GM23338 (cell line): ENCODE measurements at regions not wholly inside any gene's neighbourhood (a gene's known extent, or its start where the extent isn't known, plus 50 kb on each side); places are given as distances from the start of the nearest gene placed in this dataset.

Experiments used
- ATAC-seq: fragments of 200-7000 bp; cut with Tn5 transposase; 3 replicates; pipeline ENCODE4 v1.9.1; 2020
- DNase-seq: peaks from one replicate; pipeline ENCODE4 v3.0.0-alpha.2; 2015; ENCODE audit warnings: low spot score
- H2AFZ ChIP-seq: fragments of 200-600 bp; sonication (generic); 2 replicates; pipeline ENCODE4 v1.8.0; 2016; ENCODE audit warnings: antibody characterized with exemption, mild to moderate bottlenecking, moderate library complexity
- H3F3A ChIP-seq: fragments of 200-600 bp; sonication (generic); replicated peaks from 2 replicates; pipeline ENCODE4 v1.8.0; 2017; ENCODE audit warnings: antibody characterized with exemption, mixed run types, low read depth
- H3K27ac ChIP-seq: fragments of 200-600 bp; sonication (generic); 2 replicates; pipeline ENCODE4 v1.6.1; 2016; ENCODE audit warnings: low read depth
- H3K27me3 ChIP-seq: fragments of 200-600 bp; sonication (generic); 2 replicates; pipeline ENCODE4 v1.8.0; 2016; ENCODE audit warnings: mild to moderate bottlenecking, mixed run types, moderate library complexity; ENCODE audit not compliant: insufficient read depth
- H3K36me3 ChIP-seq: fragments of 200-600 bp; sonication (generic); 2 replicates; pipeline ENCODE4 v1.8.0; 2016; ENCODE audit warnings: mild to moderate bottlenecking; ENCODE audit not compliant: insufficient read depth
- H3K4me1 ChIP-seq: fragments of 200-600 bp; sonication (generic); 2 replicates; pipeline ENCODE4 v1.8.0; 2016; ENCODE audit warnings: mild to moderate bottlenecking, moderate library complexity; ENCODE audit not compliant: insufficient read depth
- H3K4me2 ChIP-seq: fragments of 200-600 bp; sonication (generic); 2 replicates; pipeline ENCODE4 v1.7.1; 2017; ENCODE audit warnings: mixed run types
- H3K4me3 ChIP-seq: fragments of 200-600 bp; sonication (generic); 2 replicates; pipeline ENCODE4 v1.6.1; 2016; ENCODE audit warnings: mixed run types
- H3K79me2 ChIP-seq: fragments of 200-600 bp; sonication (generic); replicated peaks from 2 replicates; pipeline ENCODE4 v1.8.0; 2017; ENCODE audit warnings: mild to moderate bottlenecking; ENCODE audit not compliant: insufficient read depth
- H3K9me2 ChIP-seq: fragments of 200-600 bp; sonication (generic); 2 replicates; pipeline ENCODE4 v1.8.0; 2017; ENCODE audit not compliant: insufficient read depth
- H4K20me1 ChIP-seq: fragments of 200-600 bp; sonication (generic); replicated peaks from 2 replicates; pipeline ENCODE4 v1.8.0; 2017; ENCODE audit warnings: mild to moderate bottlenecking; ENCODE audit not compliant: insufficient read depth
- H3K27ac Mint-ChIP-seq: 2 replicates; pipeline ENCODE4 v1.8.0; 2020; ENCODE audit warnings: inconsistent platforms, mild to moderate bottlenecking, moderate library complexity, mixed read lengths
- H3K27me3 Mint-ChIP-seq: 3 replicates; pipeline ENCODE4 v1.8.0; 2022; ENCODE audit warnings: low read depth, mild to moderate bottlenecking, moderate library complexity, mixed read lengths, inconsistent platforms; ENCODE audit not compliant: insufficient read depth, poor library complexity
- H3K36me3 Mint-ChIP-seq: 3 replicates; pipeline ENCODE4 v1.8.0; 2021; ENCODE audit warnings: low read depth, mild to moderate bottlenecking, inconsistent platforms, moderate library complexity, mixed read lengths
- H3K4me1 Mint-ChIP-seq: 3 replicates; pipeline ENCODE4 v1.8.0; 2020; ENCODE audit warnings: mild to moderate bottlenecking, inconsistent platforms, mixed read lengths
- H3K4me3 Mint-ChIP-seq: 3 replicates; pipeline ENCODE4 v1.8.0; 2021; ENCODE audit warnings: moderate library complexity, mild to moderate bottlenecking, inconsistent platforms, mixed read lengths
- H3K9me3 Mint-ChIP-seq: 3 replicates; pipeline ENCODE4 v1.8.0; 2020; ENCODE audit warnings: moderate library complexity, mild to moderate bottlenecking, inconsistent platforms, mixed read lengths
- CTCF ChIP-seq, 2 experiments: fragments of 200-600 bp in 1 of 2; sonication (generic) in 1 of 2; conservative IDR thresholded peaks; 2 replicates each; pipeline versions ENCODE4 v1.5.1 to v1.6.1; 2016 to 2017; ENCODE audit warnings: antibody characterized with exemption in 2 of 2, low read depth in 2 of 2, mild to moderate bottlenecking in 2 of 2, moderate library complexity in 1 of 2
- ETS1 ChIP-seq: IDR thresholded peaks from 2 replicates; pipeline ENCODE4 v1.6.1; 2016; ENCODE audit warnings: antibody characterized with exemption
- EZH2phosphoT487 ChIP-seq: fragments of 200-600 bp; sonication (generic); IDR thresholded peaks from one replicate; pipeline ENCODE4 v1.8.1; 2018; ENCODE audit warnings: antibody characterized with exemption; ENCODE audit not compliant: unreplicated experiment
- JUNB ChIP-seq: IDR thresholded peaks from one replicate; pipeline ENCODE4 v1.6.1; 2016; ENCODE audit warnings: antibody characterized with exemption; ENCODE audit not compliant: unreplicated experiment
- NANOG ChIP-seq: IDR thresholded peaks from 2 replicates; pipeline ENCODE4 v1.6.1; 2016; ENCODE audit warnings: antibody characterized with exemption, borderline replicate concordance
- POLR2AphosphoS5 ChIP-seq: IDR thresholded peaks from 2 replicates; pipeline ENCODE4 v1.6.1; 2016; ENCODE audit warnings: antibody characterized with exemption, low read depth
- STAT1 ChIP-seq: IDR thresholded peaks from one replicate; pipeline ENCODE4 v1.6.1; 2016; ENCODE audit warnings: antibody characterized with exemption; ENCODE audit not compliant: unreplicated experiment
- ZNF114 ChIP-seq: fragments of 250-450 bp; sonication (Bioruptor Pico); IDR thresholded peaks from 2 replicates; pipeline ENCODE4 v1.5.0; 2020; ENCODE audit warnings: mild to moderate bottlenecking, moderate library complexity
- ZNF331 ChIP-seq: fragments of 250-450 bp; sonication (Bioruptor Pico); IDR thresholded peaks from 2 replicates; pipeline ENCODE4 v1.5.0; 2020; ENCODE audit warnings: low read depth, mild to moderate bottlenecking, moderate library complexity

GRCh38 chr22:26789951-26790350 is 132.6 kb downstream of the MIAT start:
- Histone ChIP-seq H3K4me3 (no peak overlapping the region), H3K9me2 (no peaks in the 10 kb centered on the region), H2AFZ (no peak overlapping the region), H3K79me2 (no peaks in the 10 kb centered on the region), H3K4me2 (no peak overlapping the region), H3K27me3 (no peaks in the 10 kb centered on the region), H3K27ac (no peak overlapping the region), H4K20me1 (no peaks in the 10 kb centered on the region), H3F3A (peaks cover 8% of the 10 kb centered on the region; the same call in 1 of the 2 replicates), H3K36me3 (no peaks in the 10 kb centered on the region), H3K4me1 (peaks cover 6% of the 10 kb centered on the region; the same call in 1 of the 2 replicates)
- no peak overlapping the region for H3K27ac Mint-ChIP-seq
- H3K9me3 Mint-ChIP-seq: no peaks in the 10 kb centered on the region
- no peaks in the 10 kb centered on the region for H3K36me3 Mint-ChIP-seq
- no peak overlapping the region for H3K4me3 Mint-ChIP-seq
- DNase-seq: no peak
- TF ChIP-seq STAT1: no peak
- no peak for TF ChIP-seq ZNF114 (CRISPR knock-in tag)
- no peak for TF ChIP-seq ETS1
- no peak for TF ChIP-seq EZH2phosphoT487
- TF ChIP-seq NANOG: no peak
- TF ChIP-seq CTCF (conservative IDR thresholded peaks at IDR 0.05; ENCODE audit: low read depth in 2 of 2): no peak
- H3K4me1 Mint-ChIP-seq: peaks cover 5% of the 10 kb centered on the region; the same call in 2 of the 3 replicates
- H3K27me3 Mint-ChIP-seq: peaks cover 4% of the 10 kb centered on the region
- no peak for ATAC-seq

GRCh38 chr22:26792522-26792921 is 135.1 kb downstream of the MIAT start:
- DNase-seq (no peak), ATAC-seq (no peak)
- Histone ChIP-seq H4K20me1 (no peaks in the 10 kb centered on the region), H3K79me2 (no peaks in the 10 kb centered on the region), H3K4me2 (no peak overlapping the region), H3K4me1 (no peaks in the 10 kb centered on the region), H3K4me3 (no peak overlapping the region), H3K27me3 (no peaks in the 10 kb centered on the region), H3K9me2 (no peaks in the 10 kb centered on the region), H3F3A (no peaks in the 10 kb centered on the region), H3K27ac (no peak overlapping the region), H2AFZ (no peak overlapping the region), H3K36me3 (no peaks in the 10 kb centered on the region)
- H3K9me3 Mint-ChIP-seq: no peaks in the 10 kb centered on the region
- H3K27me3 Mint-ChIP-seq: peaks cover 4% of the 10 kb centered on the region
- H3K4me1 Mint-ChIP-seq: 0 out of 3 replicates have a peak, but pooled peaks cover 6% of the 10 kb centered on the region
- H3K27ac Mint-ChIP-seq: no peak overlapping the region
- no peak for TF ChIP-seq ZNF331 (CRISPR knock-in tag)
- no peak for TF ChIP-seq POLR2AphosphoS5
- TF ChIP-seq JUNB: no peak
- no peak for TF ChIP-seq EZH2phosphoT487
- no peak for TF ChIP-seq STAT1
- no peak for TF ChIP-seq CTCF (conservative IDR thresholded peaks at IDR 0.05; ENCODE audit: low read depth in 2 of 2)
- no peak for TF ChIP-seq ETS1
- no peak overlapping the region for H3K4me3 Mint-ChIP-seq
- H3K36me3 Mint-ChIP-seq: no peaks in the 10 kb centered on the region
